ENCODE measurements at regions not wholly inside any gene's neighbourhood (a gene's known extent, or its start where the extent isn't known, plus 50 kb on each side); places are given as distances from the start of the nearest gene placed in this dataset.

DNA sequence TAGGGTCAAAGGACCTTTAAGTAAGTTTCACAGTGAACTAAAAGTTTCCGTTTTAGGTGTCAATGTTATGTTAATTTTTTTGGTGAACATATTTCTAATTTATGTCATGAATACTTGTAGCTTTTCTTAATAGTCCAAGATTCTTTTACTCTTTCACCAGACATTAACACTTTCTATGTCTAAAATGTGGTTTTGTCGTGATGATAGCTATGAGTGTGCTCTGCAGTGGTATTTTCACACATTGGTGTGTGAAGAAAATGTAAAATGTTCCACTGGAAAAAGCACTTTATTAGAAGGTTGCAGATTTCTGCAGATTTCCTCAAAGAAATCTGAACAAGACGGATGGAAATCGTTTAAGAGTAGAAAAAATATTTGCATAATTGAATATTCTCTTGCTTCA is 561.0 kb upstream of the ANKRD30A start:
- TF ChIP-seq, protein P1, sequence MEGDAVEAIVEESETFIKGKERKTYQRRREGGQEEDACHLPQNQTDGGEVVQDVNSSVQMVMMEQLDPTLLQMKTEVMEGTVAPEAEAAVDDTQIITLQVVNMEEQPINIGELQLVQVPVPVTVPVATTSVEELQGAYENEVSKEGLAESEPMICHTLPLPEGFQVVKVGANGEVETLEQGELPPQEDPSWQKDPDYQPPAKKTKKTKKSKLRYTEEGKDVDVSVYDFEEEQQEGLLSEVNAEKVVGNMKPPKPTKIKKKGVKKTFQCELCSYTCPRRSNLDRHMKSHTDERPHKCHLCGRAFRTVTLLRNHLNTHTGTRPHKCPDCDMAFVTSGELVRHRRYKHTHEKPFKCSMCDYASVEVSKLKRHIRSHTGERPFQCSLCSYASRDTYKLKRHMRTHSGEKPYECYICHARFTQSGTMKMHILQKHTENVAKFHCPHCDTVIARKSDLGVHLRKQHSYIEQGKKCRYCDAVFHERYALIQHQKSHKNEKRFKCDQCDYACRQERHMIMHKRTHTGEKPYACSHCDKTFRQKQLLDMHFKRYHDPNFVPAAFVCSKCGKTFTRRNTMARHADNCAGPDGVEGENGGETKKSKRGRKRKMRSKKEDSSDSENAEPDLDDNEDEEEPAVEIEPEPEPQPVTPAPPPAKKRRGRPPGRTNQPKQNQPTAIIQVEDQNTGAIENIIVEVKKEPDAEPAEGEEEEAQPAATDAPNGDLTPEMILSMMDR (conservative IDR thresholded peaks at IDR 0.05 in 1 of 2, IDR thresholded peaks at IDR 0.05 in 1 of 2; ENCODE audit: low read depth in 1 of 2, low read length in 2 of 2), result no peak
- no peak for TF ChIP-seq EZH2 (IDR thresholded peaks at IDR 0.05; ENCODE audit: low read length, missing control alignments)

Data from fibroblast of lung (primary cell).